Uterus (tissue), 2 donors: ENCODE measurements at regions not wholly inside any gene's neighbourhood (a gene's known extent, or its start where the extent isn't known, plus 50 kb on each side); places are given as distances from the start of the nearest gene placed in this dataset.

Experiments
- POLR2A ChIP-seq, 2 donors: fragments of 450-650 bp; IDR thresholded peaks; one replicate each; pipeline ENCODE4 v1.6.1; 2016; ENCODE audit warnings: antibody characterized with exemption in 2 of 2, mild to moderate bottlenecking in 1 of 2, moderate library complexity in 1 of 2
- TF ChIP-seq, protein P1 (sequence below), 4 experiments: fragments of 200-600 bp in 2 of 4; fragments of 450-650 bp in 2 of 4; sonication (generic) in 2 of 4; IDR thresholded peaks; one replicate each; pipeline ENCODE4 v1.5.1; 2016 to 2019; ENCODE audit warnings: antibody characterized with exemption in 4 of 4, mild to moderate bottlenecking in 2 of 4, moderate library complexity in 1 of 4

DNA sequence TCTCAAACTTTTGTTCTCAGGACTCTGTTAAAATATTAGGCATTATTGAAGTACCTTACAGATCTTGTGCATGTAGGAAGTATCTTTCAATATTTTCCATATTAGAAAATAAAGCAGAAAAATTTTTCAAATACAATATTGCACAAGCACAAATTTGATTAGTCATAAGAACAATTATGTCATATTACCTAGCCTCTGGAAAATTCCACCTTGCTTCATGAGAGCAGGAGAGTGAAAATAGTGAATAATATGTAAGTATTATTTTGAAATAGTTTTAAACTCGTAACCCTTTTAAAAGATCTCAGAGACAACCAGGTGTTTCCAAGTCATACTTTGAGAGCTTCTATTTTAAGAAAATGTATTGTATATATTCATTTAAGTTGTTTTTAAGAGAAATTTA is 1672.9 kb upstream of the ACO1 start:
- TF ChIP-seq, protein P1, sequence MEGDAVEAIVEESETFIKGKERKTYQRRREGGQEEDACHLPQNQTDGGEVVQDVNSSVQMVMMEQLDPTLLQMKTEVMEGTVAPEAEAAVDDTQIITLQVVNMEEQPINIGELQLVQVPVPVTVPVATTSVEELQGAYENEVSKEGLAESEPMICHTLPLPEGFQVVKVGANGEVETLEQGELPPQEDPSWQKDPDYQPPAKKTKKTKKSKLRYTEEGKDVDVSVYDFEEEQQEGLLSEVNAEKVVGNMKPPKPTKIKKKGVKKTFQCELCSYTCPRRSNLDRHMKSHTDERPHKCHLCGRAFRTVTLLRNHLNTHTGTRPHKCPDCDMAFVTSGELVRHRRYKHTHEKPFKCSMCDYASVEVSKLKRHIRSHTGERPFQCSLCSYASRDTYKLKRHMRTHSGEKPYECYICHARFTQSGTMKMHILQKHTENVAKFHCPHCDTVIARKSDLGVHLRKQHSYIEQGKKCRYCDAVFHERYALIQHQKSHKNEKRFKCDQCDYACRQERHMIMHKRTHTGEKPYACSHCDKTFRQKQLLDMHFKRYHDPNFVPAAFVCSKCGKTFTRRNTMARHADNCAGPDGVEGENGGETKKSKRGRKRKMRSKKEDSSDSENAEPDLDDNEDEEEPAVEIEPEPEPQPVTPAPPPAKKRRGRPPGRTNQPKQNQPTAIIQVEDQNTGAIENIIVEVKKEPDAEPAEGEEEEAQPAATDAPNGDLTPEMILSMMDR (IDR thresholded peaks at IDR 0.05) = no peak
- no peak for TF ChIP-seq POLR2A (IDR thresholded peaks at IDR 0.05)
